ENCODE measurements at regions not wholly inside any gene's neighbourhood (a gene's known extent, or its start where the extent isn't known, plus 50 kb on each side); places are given as distances from the start of the nearest gene placed in this dataset.

DNA sequence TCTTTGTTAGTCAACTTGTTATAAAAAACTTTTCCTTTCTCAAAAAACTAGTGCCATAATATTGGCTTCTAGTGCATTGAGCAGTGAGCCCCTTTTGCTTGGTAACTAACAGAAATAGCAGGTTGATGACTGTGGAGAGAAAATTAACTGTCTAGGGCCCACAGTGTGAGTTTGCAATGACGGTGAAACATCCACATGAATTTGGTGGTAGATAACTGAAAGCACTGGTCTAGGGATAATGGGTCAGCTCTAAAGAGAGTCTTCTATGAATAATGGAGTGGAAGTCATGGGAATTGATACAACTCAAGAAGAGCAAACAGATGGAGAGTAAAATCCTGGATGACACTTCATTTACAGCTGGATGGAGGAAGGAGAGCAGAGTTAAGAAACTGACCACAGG lies 245.4 kb downstream of the METTL4 start:
- Histone ChIP-seq H3K9me3 (ENCODE audit: control extremely low read depth in 1 of 5, control insufficient read depth in 4 of 5, insufficient read depth in 2 of 5, low read depth in 1 of 5, low read length in 4 of 5) (no peaks in the 10 kb centered on the region), H3K4me1 (ENCODE audit: control extremely low read depth in 1 of 4, control insufficient read depth in 4 of 4, insufficient read depth in 4 of 4, low read length in 3 of 4) (no peaks in the 10 kb centered on the region), H3K4me3 (ENCODE audit: control insufficient read depth in 1 of 7, extremely low read depth in 1 of 7, insufficient read depth in 4 of 7, low read depth in 2 of 7, low read length in 6 of 7) (no peak overlapping the region), H3K27ac (ENCODE audit: insufficient read depth in 1 of 2, low read depth in 1 of 2, low read length in 2 of 2, poor library complexity in 1 of 2, severe bottlenecking in 2 of 2) (peak overlapping the region in 1 of 2 experiments; percentile 6), H3K36me3 (ENCODE audit: control insufficient read depth in 4 of 4, insufficient read depth in 4 of 4, low read length in 3 of 4) (no peaks in the 10 kb centered on the region), H3K27me3 (replicated peaks in 2 of 5; ENCODE audit: control insufficient read depth in 4 of 5, insufficient read depth in 5 of 5, low read length in 4 of 5) (no peaks in the 10 kb centered on the region)
- CTCF ChIA-PET, result no interaction called here
- no peak for DNase-seq
- POLR2A ChIA-PET, result no interaction called here
- WGBS (ENCODE audit: insufficient coverage), result 100% methylated on average over 1 of the region's 1 CpG

DNA sequence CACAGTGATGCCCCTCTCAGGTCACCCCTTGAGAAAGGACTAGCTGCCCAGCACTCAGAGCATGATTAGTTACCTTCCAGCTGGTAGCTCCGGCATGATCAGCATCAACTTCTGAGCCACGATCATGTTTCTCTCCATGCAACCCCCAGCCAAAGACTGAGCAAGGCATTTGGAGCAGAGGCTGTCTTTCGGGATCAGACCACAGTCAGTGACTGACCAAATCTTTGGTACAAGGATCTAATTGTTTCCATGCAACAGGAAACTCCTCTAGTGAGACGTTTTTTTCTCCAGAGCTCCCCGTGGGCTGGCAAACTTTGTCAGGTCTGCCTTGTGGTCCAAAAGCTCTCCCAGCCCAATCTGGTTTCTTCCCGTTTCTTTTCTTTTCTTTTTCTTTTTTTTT lies 244.3 kb downstream of the METTL4 start:
- Histone ChIP-seq H3K27ac (ENCODE audit: insufficient read depth in 1 of 2, low read depth in 1 of 2, low read length in 2 of 2, poor library complexity in 1 of 2, severe bottlenecking in 2 of 2) (no peak overlapping the region), H3K27me3 (replicated peaks in 2 of 5; ENCODE audit: control insufficient read depth in 4 of 5, insufficient read depth in 5 of 5, low read length in 4 of 5) (no peaks in the 10 kb centered on the region), H3K4me1 (ENCODE audit: control extremely low read depth in 1 of 4, control insufficient read depth in 4 of 4, insufficient read depth in 4 of 4, low read length in 3 of 4) (no peaks in the 10 kb centered on the region), H3K4me3 (ENCODE audit: control insufficient read depth in 1 of 7, extremely low read depth in 1 of 7, insufficient read depth in 4 of 7, low read depth in 2 of 7, low read length in 6 of 7) (no peak overlapping the region), H3K9me3 (ENCODE audit: control extremely low read depth in 1 of 5, control insufficient read depth in 4 of 5, insufficient read depth in 2 of 5, low read depth in 1 of 5, low read length in 4 of 5) (no peaks in the 10 kb centered on the region), H3K36me3 (ENCODE audit: control insufficient read depth in 4 of 4, insufficient read depth in 4 of 4, low read length in 3 of 4) (no peaks in the 10 kb centered on the region)
- ChIA-PET POLR2A (no interaction called here), CTCF (no interaction called here)
- 51% methylated on average over 4 of the region's 6 CpGs for WGBS (ENCODE audit: insufficient coverage)
- DNase-seq, result no peak

DNA sequence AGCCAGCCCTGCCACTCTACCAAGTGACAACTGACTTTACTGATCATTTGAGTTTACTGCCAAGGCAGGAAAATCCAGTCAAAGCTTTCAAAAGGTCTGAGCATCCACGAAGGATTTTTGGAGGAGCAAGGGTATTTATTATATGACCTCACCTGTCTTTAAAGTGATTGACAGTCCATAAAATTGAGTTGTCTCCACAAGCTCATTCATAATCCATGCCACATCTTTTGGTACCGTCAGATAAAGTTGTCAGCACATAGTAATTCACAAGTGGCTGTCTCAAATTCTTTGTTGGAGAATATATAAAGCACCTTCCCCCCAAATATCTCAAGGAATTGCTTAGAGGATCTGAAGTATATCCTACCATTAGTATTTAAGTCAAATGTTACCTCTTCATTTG lies 240.5 kb downstream of the METTL4 start:
- Histone ChIP-seq H3K4me3 (ENCODE audit: control insufficient read depth in 1 of 7, extremely low read depth in 1 of 7, insufficient read depth in 4 of 7, low read depth in 2 of 7, low read length in 6 of 7) (no peak overlapping the region), H3K9me3 (ENCODE audit: control extremely low read depth in 1 of 5, control insufficient read depth in 4 of 5, insufficient read depth in 2 of 5, low read depth in 1 of 5, low read length in 4 of 5) (no peaks in the 10 kb centered on the region), H3K36me3 (ENCODE audit: control insufficient read depth in 4 of 4, insufficient read depth in 4 of 4, low read length in 3 of 4) (no peaks in the 10 kb centered on the region), H3K27ac (ENCODE audit: insufficient read depth in 1 of 2, low read depth in 1 of 2, low read length in 2 of 2, poor library complexity in 1 of 2, severe bottlenecking in 2 of 2) (no peak overlapping the region), H3K4me1 (ENCODE audit: control extremely low read depth in 1 of 4, control insufficient read depth in 4 of 4, insufficient read depth in 4 of 4, low read length in 3 of 4) (no peaks in the 10 kb centered on the region), H3K27me3 (replicated peaks in 2 of 5; ENCODE audit: control insufficient read depth in 4 of 5, insufficient read depth in 5 of 5, low read length in 4 of 5) (peaks cover 0 to 3% (median 0%) of the 10 kb centered on the region in 5 experiments)
- CTCF ChIA-PET, result no interaction called here
- no CpG with 5 or more reads among the region's 2 CpGs for WGBS (ENCODE audit: insufficient coverage)
- no peak for DNase-seq
- POLR2A ChIA-PET, result no interaction called here

DNA sequence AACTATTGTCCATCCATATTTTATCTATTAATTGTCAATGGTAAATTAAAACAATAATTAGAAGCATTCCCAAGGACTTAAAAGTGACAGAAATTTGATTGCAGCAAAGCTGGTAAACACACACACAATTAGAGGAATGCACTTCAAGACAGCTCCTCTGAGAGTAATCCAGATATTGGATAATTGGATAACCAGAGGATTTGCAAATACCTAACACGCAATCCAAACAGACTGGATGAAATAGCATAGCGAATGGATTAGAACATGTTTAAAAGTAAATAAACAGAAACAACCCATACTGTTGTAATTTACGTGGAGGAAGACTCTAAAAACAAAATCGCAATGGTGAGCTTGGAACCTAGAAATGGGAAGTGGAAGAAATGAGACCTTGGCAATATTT lies 239.8 kb downstream of the METTL4 start:
- 100% methylated on average over 1 of the region's 4 CpGs for WGBS (ENCODE audit: insufficient coverage)
- POLR2A ChIA-PET, result no interaction called here
- CTCF ChIA-PET, result no interaction called here
- DNase-seq, result no peak
- H3K9me3 ChIP-seq (ENCODE audit: control extremely low read depth in 1 of 5, control insufficient read depth in 4 of 5, insufficient read depth in 2 of 5, low read depth in 1 of 5, low read length in 4 of 5), result no peaks in the 10 kb centered on the region
- no peaks in the 10 kb centered on the region for H3K4me1 ChIP-seq (ENCODE audit: control extremely low read depth in 1 of 4, control insufficient read depth in 4 of 4, insufficient read depth in 4 of 4, low read length in 3 of 4)
- no peaks in the 10 kb centered on the region for H3K36me3 ChIP-seq (ENCODE audit: control insufficient read depth in 4 of 4, insufficient read depth in 4 of 4, low read length in 3 of 4)
- H3K27ac ChIP-seq (ENCODE audit: insufficient read depth in 1 of 2, low read depth in 1 of 2, low read length in 2 of 2, poor library complexity in 1 of 2, severe bottlenecking in 2 of 2), result no peak overlapping the region
- H3K4me3 ChIP-seq (ENCODE audit: control insufficient read depth in 1 of 7, extremely low read depth in 1 of 7, insufficient read depth in 4 of 7, low read depth in 2 of 7, low read length in 6 of 7), result no peak overlapping the region
- H3K27me3 ChIP-seq (replicated peaks in 2 of 5; ENCODE audit: control insufficient read depth in 4 of 5, insufficient read depth in 5 of 5, low read length in 4 of 5), result peaks cover 0 to 3% (median 0%) of the 10 kb centered on the region in 5 experiments

DNA sequence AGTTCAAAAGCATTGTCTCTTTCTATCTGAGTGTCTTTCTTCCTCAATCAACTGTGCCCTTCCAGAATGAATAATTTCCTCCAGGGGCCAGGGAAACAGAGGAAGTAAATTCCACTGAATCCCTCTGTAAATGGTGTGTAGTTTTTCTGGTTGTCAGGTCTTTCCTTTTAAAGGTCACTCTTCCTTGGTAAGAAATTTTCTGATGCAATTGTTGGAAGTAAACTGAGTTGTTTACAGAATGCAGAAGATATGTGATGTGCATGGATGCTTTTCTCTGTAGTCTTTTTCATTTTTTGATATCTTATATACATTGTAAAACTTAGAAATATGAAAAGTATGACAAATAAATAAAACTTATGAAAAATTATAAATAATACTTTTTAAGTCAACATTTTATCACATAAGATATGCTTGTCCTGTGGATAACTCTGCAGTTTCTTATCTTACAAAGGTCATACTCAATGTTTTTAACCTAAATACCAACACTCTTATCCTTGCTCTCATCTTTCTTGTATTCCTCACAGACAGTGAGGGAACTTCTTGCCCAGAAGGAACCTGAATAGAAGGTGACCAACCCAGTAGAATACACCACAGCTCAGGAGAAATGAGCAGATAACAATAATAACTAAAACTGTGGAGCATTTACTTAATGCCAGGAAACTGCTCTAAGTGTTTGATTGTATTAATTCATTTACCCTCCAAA lies 234.5 kb downstream of the METTL4 start:
- POLR2A ChIA-PET, result no interaction called here
- DNase-seq, result no peak
- Histone ChIP-seq H3K27ac (ENCODE audit: insufficient read depth in 1 of 2, low read depth in 1 of 2, low read length in 2 of 2, poor library complexity in 1 of 2, severe bottlenecking in 2 of 2) (no peak overlapping the region), H3K4me3 (ENCODE audit: control insufficient read depth in 1 of 7, extremely low read depth in 1 of 7, insufficient read depth in 4 of 7, low read depth in 2 of 7, low read length in 6 of 7) (no peak overlapping the region), H3K27me3 (replicated peaks in 2 of 5; ENCODE audit: control insufficient read depth in 4 of 5, insufficient read depth in 5 of 5, low read length in 4 of 5) (peaks cover 0 to 3% (median 0%) of the 10 kb centered on the region in 5 experiments), H3K36me3 (ENCODE audit: control insufficient read depth in 4 of 4, insufficient read depth in 4 of 4, low read length in 3 of 4) (no peaks in the 10 kb centered on the region), H3K4me1 (ENCODE audit: control extremely low read depth in 1 of 4, control insufficient read depth in 4 of 4, insufficient read depth in 4 of 4, low read length in 3 of 4) (peaks cover 0 to 9% (median 0%) of the 10 kb centered on the region in 4 experiments), H3K9me3 (ENCODE audit: control extremely low read depth in 1 of 5, control insufficient read depth in 4 of 5, insufficient read depth in 2 of 5, low read depth in 1 of 5, low read length in 4 of 5) (no peaks in the 10 kb centered on the region)
- CTCF ChIA-PET, result interaction anchor here (1.6 to 2.6 kb wide), 2 partner anchors 205 to 210 kb away, joined by 6 to 7 read pairs; no protein-coding TSS in a partner anchor

DNA sequence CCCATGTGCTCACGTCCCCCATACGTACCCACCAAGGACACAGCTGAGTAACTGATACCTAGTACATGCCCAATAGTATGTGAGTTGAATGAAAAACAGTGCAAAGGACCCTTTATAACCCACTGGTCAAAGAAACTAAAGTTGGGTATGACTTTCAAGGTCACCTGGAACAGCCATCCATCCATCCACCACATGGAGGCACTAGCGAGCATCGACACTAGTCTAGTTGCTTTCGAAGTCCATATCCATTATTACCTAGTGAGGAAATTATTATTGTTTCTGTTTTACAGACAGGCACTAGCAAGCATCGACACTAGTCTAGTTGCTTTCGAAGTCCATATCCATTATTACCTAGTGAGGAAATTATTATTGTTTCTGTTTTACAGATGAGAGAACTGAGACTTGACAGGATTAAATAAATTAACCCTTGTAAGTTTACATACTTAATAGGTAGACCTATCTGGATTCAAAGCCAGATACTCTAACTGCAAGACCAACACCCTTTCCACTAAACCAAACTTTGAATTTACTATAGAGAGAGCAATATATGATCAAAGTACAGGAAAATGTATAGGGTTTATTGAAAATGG lies 233.7 kb downstream of the METTL4 start:
- Histone ChIP-seq H3K27ac (ENCODE audit: insufficient read depth in 1 of 2, low read depth in 1 of 2, low read length in 2 of 2, poor library complexity in 1 of 2, severe bottlenecking in 2 of 2) (no peak overlapping the region), H3K4me3 (ENCODE audit: control insufficient read depth in 1 of 7, extremely low read depth in 1 of 7, insufficient read depth in 4 of 7, low read depth in 2 of 7, low read length in 6 of 7) (no peak overlapping the region), H3K9me3 (ENCODE audit: control extremely low read depth in 1 of 5, control insufficient read depth in 4 of 5, insufficient read depth in 2 of 5, low read depth in 1 of 5, low read length in 4 of 5) (no peaks in the 10 kb centered on the region), H3K27me3 (replicated peaks in 2 of 5; ENCODE audit: control insufficient read depth in 4 of 5, insufficient read depth in 5 of 5, low read length in 4 of 5) (peaks cover 0 to 3% (median 0%) of the 10 kb centered on the region in 5 experiments), H3K36me3 (ENCODE audit: control insufficient read depth in 4 of 4, insufficient read depth in 4 of 4, low read length in 3 of 4) (no peaks in the 10 kb centered on the region), H3K4me1 (ENCODE audit: control extremely low read depth in 1 of 4, control insufficient read depth in 4 of 4, insufficient read depth in 4 of 4, low read length in 3 of 4) (peaks cover 0 to 9% (median 0%) of the 10 kb centered on the region in 4 experiments)
- ChIA-PET CTCF (interaction anchor here (2.6 kb wide), 1 partner anchor 204 kb away, joined by 7 read pairs; no protein-coding TSS in a partner anchor), POLR2A (no interaction called here)
- DNase-seq, result peak; percentile 2 to 40 (median 15)
- no CpG with 5 or more reads among the region's 7 CpGs for WGBS (ENCODE audit: insufficient coverage)

DNA sequence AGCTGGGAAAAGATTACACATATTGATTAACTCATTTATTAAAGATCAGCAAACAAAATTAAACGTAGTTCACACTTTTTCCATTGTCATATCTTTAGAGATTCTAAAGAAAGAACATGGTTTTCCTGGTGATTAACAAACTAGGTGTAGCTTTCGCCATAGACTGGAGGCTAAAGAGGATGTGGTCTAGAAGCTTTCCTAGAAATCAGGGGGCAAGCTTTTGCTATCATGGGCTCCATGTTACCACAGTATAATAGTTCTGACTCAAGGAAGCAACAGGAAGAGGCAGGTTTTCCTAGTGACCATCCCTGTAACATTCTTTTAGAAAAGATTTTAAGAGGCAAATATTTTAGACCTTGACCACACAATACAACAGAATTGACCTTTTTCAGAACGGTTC lies 232.7 kb downstream of the METTL4 start:
- Histone ChIP-seq H3K36me3 (ENCODE audit: control insufficient read depth in 4 of 4, insufficient read depth in 4 of 4, low read length in 3 of 4) (no peaks in the 10 kb centered on the region), H3K4me1 (ENCODE audit: control extremely low read depth in 1 of 4, control insufficient read depth in 4 of 4, insufficient read depth in 4 of 4, low read length in 3 of 4) (peaks cover 0 to 9% (median 0%) of the 10 kb centered on the region in 4 experiments), H3K4me3 (ENCODE audit: control insufficient read depth in 1 of 7, extremely low read depth in 1 of 7, insufficient read depth in 4 of 7, low read depth in 2 of 7, low read length in 6 of 7) (no peak overlapping the region), H3K27ac (ENCODE audit: insufficient read depth in 1 of 2, low read depth in 1 of 2, low read length in 2 of 2, poor library complexity in 1 of 2, severe bottlenecking in 2 of 2) (no peak overlapping the region), H3K9me3 (ENCODE audit: control extremely low read depth in 1 of 5, control insufficient read depth in 4 of 5, insufficient read depth in 2 of 5, low read depth in 1 of 5, low read length in 4 of 5) (no peaks in the 10 kb centered on the region), H3K27me3 (replicated peaks in 2 of 5; ENCODE audit: control insufficient read depth in 4 of 5, insufficient read depth in 5 of 5, low read length in 4 of 5) (no peaks in the 10 kb centered on the region)
- DNase-seq, result no peak
- CTCF ChIA-PET, result interaction anchor here (1.8 kb wide), 1 partner anchor 203 kb away, joined by 6 read pairs; no protein-coding TSS in a partner anchor
- POLR2A ChIA-PET, result no interaction called here
- 0% methylated on average over 1 of the region's 3 CpGs for WGBS (ENCODE audit: insufficient coverage)
